Upper lobe of right lung (tissue), 1 donor: ENCODE measurements at regions not wholly inside any gene's neighbourhood (a gene's known extent, or its start where the extent isn't known, plus 50 kb on each side); places are given as distances from the start of the nearest gene placed in this dataset.
"Not testable (repeated sequence)": the region's sequence is repeated elsewhere in the genome, so short reads cannot be mapped to it uniquely, and the experiment has no call there.

Experiments
- ATAC-seq: fragments of 200-7000 bp; cut with Tn5 transposase; one replicate; pipeline ENCODE4 v1.9.1; 2020; ENCODE audit warnings: mild to moderate bottlenecking, moderate library complexity
- DNase-seq: peaks from one replicate; pipeline ENCODE4 v3.0.0-alpha.2; 2020
- H3K27ac ChIP-seq: fragments of 200-600 bp; one replicate; pipeline ENCODE4 v1.8.0; 2022
- H3K27me3 ChIP-seq: fragments of 200-600 bp; one replicate; pipeline ENCODE4 v1.8.0; 2022; ENCODE audit warnings: mild to moderate bottlenecking
- H3K36me3 ChIP-seq: fragments of 200-600 bp; one replicate; pipeline ENCODE4 v1.8.0; 2022
- H3K4me1 ChIP-seq: fragments of 200-600 bp; one replicate; pipeline ENCODE4 v1.8.0; 2022
- H3K4me3 ChIP-seq: fragments of 200-600 bp; one replicate; pipeline ENCODE4 v1.8.0; 2022; ENCODE audit warnings: mild to moderate bottlenecking
- H3K9me3 ChIP-seq: fragments of 200-600 bp; one replicate; pipeline ENCODE4 v1.8.0; 2022
- CTCF ChIP-seq: fragments of 200-600 bp; IDR thresholded peaks from one replicate; pipeline ENCODE4 v1.8.0; 2022; ENCODE audit warnings: antibody characterized with exemption
- intact Hi-C: fragments of 100-400 bp; cut with DNase I; formaldehyde crosslinking; loops from one replicate; pipeline ENCODE4 v1.11.0; 2022
- donor health status: DM: no; HTN: yes; CAD: no; lungs with severe emphysema.

GRCh38 chrX:34341814-34342213 is 209.7 kb upstream of the FAM47A start:
- ATAC-seq (no peak), DNase-seq (no peak)
- no peaks in the 10 kb centered on the region for H3K27me3 ChIP-seq
- no peaks in the 10 kb centered on the region for H3K9me3 ChIP-seq
- H3K36me3 ChIP-seq = no peaks in the 10 kb centered on the region
- H3K4me3 ChIP-seq = no peak overlapping the region
- intact Hi-C loops = no loop called here
- TF ChIP-seq CTCF = no peak
- H3K27ac ChIP-seq = no peak overlapping the region
- H3K4me1 ChIP-seq = no peaks in the 10 kb centered on the region

GRCh38 chrX:34341258-34341657 is 209.1 kb upstream of the FAM47A start:
- no peak overlapping the region for H3K27ac ChIP-seq
- H3K36me3 ChIP-seq = no peaks in the 10 kb centered on the region
- intact Hi-C loops = no loop called here
- H3K4me3 ChIP-seq = no peak overlapping the region
- no peaks in the 10 kb centered on the region for H3K27me3 ChIP-seq
- H3K9me3 ChIP-seq = no peaks in the 10 kb centered on the region
- H3K4me1 ChIP-seq = no peaks in the 10 kb centered on the region
- DNase-seq (no peak), ATAC-seq (no peak)
- no peak for TF ChIP-seq CTCF

- Histone ChIP-seq H3K4me3 (no peak overlapping the region), H3K27me3 (no peaks in the 10 kb centered on the region), H3K27ac (no peak overlapping the region), H3K9me3 (no peaks in the 10 kb centered on the region), H3K4me1 (no peaks in the 10 kb centered on the region), H3K36me3 (no peaks in the 10 kb centered on the region)
- DNase-seq (no peak), ATAC-seq (no peak)
- TF ChIP-seq CTCF = no peak
- intact Hi-C loops = no loop called here
Observed at GRCh38 chrX:34338046-34338445, 205.9 kb upstream of the FAM47A start.

GRCh38 chrX:34335376-34335775 is 203.3 kb upstream of the FAM47A start:
- ATAC-seq, H3K27ac ChIP-seq, H3K9me3 ChIP-seq, H3K4me1 ChIP-seq, H3K36me3 ChIP-seq, H3K27me3 ChIP-seq, DNase-seq, H3K4me3 ChIP-seq, intact Hi-C loops: not testable (repeated sequence)

GRCh38 chrX:34332334-34332733 is 200.2 kb upstream of the FAM47A start:
- intact Hi-C loops = no loop called here
- TF ChIP-seq CTCF = peak; percentile 21
- H3K36me3 ChIP-seq = no peaks in the 10 kb centered on the region
- H3K27me3 ChIP-seq = no peaks in the 10 kb centered on the region
- H3K27ac ChIP-seq = no peak overlapping the region
- DNase-seq (no peak), ATAC-seq (no peak)
- H3K9me3 ChIP-seq = no peaks in the 10 kb centered on the region
- no peak overlapping the region for H3K4me3 ChIP-seq
- no peaks in the 10 kb centered on the region for H3K4me1 ChIP-seq

- no peak for TF ChIP-seq CTCF
- DNase-seq (no peak), ATAC-seq (no peak)
- H3K4me1 ChIP-seq = no peaks in the 10 kb centered on the region
- H3K27ac ChIP-seq = no peak overlapping the region
- no peak overlapping the region for H3K4me3 ChIP-seq
- no peaks in the 10 kb centered on the region for H3K36me3 ChIP-seq
- intact Hi-C loops = no loop called here
- no peaks in the 10 kb centered on the region for H3K27me3 ChIP-seq
- no peaks in the 10 kb centered on the region for H3K9me3 ChIP-seq
Observed at GRCh38 chrX:34325460-34325859, 193.3 kb upstream of the FAM47A start.

GRCh38 chrX:34320424-34320823 is 188.3 kb upstream of the FAM47A start:
- H3K9me3 ChIP-seq, H3K4me3 ChIP-seq, H3K4me1 ChIP-seq, intact Hi-C loops, H3K27me3 ChIP-seq, H3K36me3 ChIP-seq, H3K27ac ChIP-seq, DNase-seq, ATAC-seq: not testable (repeated sequence)
